GM21367 (cell line): ENCODE measurements at regions not wholly inside any gene's neighbourhood (a gene's known extent, or its start where the extent isn't known, plus 50 kb on each side); places are given as distances from the start of the nearest gene placed in this dataset.

ENCODE experiments used
- ATAC-seq: cut with Tn5 transposase; IDR thresholded peaks from one replicate; pipeline ENCODE4 v1.9.1; 2021; ENCODE audit not compliant: unreplicated experiment

GRCh38 chr14:44309331-44309730 is 197.8 kb downstream of the FSCB start:
- ATAC-seq: no peak

GRCh38 chr14:44300916-44301315 is 206.2 kb downstream of the FSCB start:
- ATAC-seq: no peak

GRCh38 chr14:44297437-44297836 is 209.6 kb downstream of the FSCB start:
- no peak for ATAC-seq

GRCh38 chr14:44291366-44291915 is 215.6 kb downstream of the FSCB start:
- no peak for ATAC-seq

- no peak for ATAC-seq
Measured at GRCh38 chr14:44287858-44288257, 219.2 kb downstream of the FSCB start.

GRCh38 chr14:44286201-44286600 is 220.9 kb downstream of the FSCB start:
- ATAC-seq: no peak

- no peak for ATAC-seq
Measured at GRCh38 chr14:44283836-44284235, 223.2 kb downstream of the FSCB start.

- no peak for ATAC-seq
Measured at GRCh38 chr14:44279357-44279756, 227.7 kb downstream of the FSCB start.

- no peak for ATAC-seq
Measured at GRCh38 chr14:44271637-44272036, 235.4 kb downstream of the FSCB start.

GRCh38 chr14:44271006-44271405 is 236.1 kb downstream of the FSCB start:
- no peak for ATAC-seq

GRCh38 chr14:44265246-44265645 is 241.8 kb downstream of the FSCB start:
- no peak for ATAC-seq

- no peak for ATAC-seq
Measured at GRCh38 chr14:44215660-44216059, 291.4 kb downstream of the FSCB start.

GRCh38 chr14:44211718-44212117 is 295.4 kb downstream of the FSCB start:
- no peak for ATAC-seq

- no peak for ATAC-seq
Measured at GRCh38 chr14:44204061-44204835, 302.8 kb downstream of the FSCB start.

GRCh38 chr14:44180975-44181374 is 326.1 kb downstream of the FSCB start:
- ATAC-seq: no peak

GRCh38 chr14:44170556-44170955 is 336.5 kb downstream of the FSCB start:
- no peak for ATAC-seq

- ATAC-seq: no peak
Measured at GRCh38 chr14:44170101-44170500, 337.0 kb downstream of the FSCB start.

- no peak for ATAC-seq
Measured at GRCh38 chr14:44168566-44168965, 338.5 kb downstream of the FSCB start.

- ATAC-seq: no peak
Measured at GRCh38 chr14:44166611-44167010, 340.5 kb downstream of the FSCB start.

- no peak for ATAC-seq
Measured at GRCh38 chr14:44165936-44166335, 341.1 kb downstream of the FSCB start.

GRCh38 chr14:44165286-44165685 is 341.8 kb downstream of the FSCB start:
- ATAC-seq: no peak

- no peak for ATAC-seq
Measured at GRCh38 chr14:44163946-44164345, 343.1 kb downstream of the FSCB start.

GRCh38 chr14:44162197-44162596 is 344.9 kb downstream of the FSCB start:
- ATAC-seq: no peak
